SK-N-SH treated with all-trans-retinoic acid at 6 μM for 48 hours (cell line): ENCODE measurements at regions not wholly inside any gene's neighbourhood (a gene's known extent, or its start where the extent isn't known, plus 50 kb on each side); places are given as distances from the start of the nearest gene placed in this dataset.

ENCODE experiments used
- ATAC-seq: fragments of 200-7000 bp; cut with Tn5 transposase; 3 replicates; pipeline ENCODE4 v1.9.1; 2020; ENCODE audit warnings: mild to moderate bottlenecking, moderate library complexity
- ARNTL ChIP-seq: fragments of 450-650 bp; formaldehyde crosslinking; IDR thresholded peaks from 2 replicates; pipeline ENCODE4 v1.5.0; 2020; ENCODE audit warnings: low read depth, mild to moderate bottlenecking, moderate library complexity, borderline replicate concordance
- BACH2 ChIP-seq: fragments of 250-450 bp; sonication (Bioruptor Pico); IDR thresholded peaks from 2 replicates; pipeline ENCODE4 v1.9.0; 2021; ENCODE audit warnings: mild to moderate bottlenecking, borderline replicate concordance
- CSDC2 ChIP-seq: fragments of 250-450 bp; sonication (Bioruptor Pico); IDR thresholded peaks from 2 replicates; pipeline ENCODE4 v1.5.0; 2020; ENCODE audit warnings: mild to moderate bottlenecking, moderate library complexity
- ESRRG ChIP-seq: fragments of 250-450 bp; sonication (Bioruptor Pico); IDR thresholded peaks from 2 replicates; pipeline ENCODE4 v1.6.1; 2021; ENCODE audit warnings: mild to moderate bottlenecking
- GLIS3 ChIP-seq: fragments of 250-450 bp; sonication (Bioruptor Pico); IDR thresholded peaks from 2 replicates; pipeline ENCODE4 v1.5.0; 2020; ENCODE audit warnings: mild to moderate bottlenecking, moderate library complexity
- OSR1 ChIP-seq: fragments of 250-450 bp; sonication (Bioruptor Pico); IDR thresholded peaks from 2 replicates; pipeline ENCODE4 v1.8.0; 2022; ENCODE audit warnings: moderate library complexity, mild to moderate bottlenecking, inconsistent platforms
- PATZ1 ChIP-seq: fragments of 250-450 bp; sonication (Bioruptor Pico); IDR thresholded peaks from 2 replicates; pipeline ENCODE4 v1.8.0; 2020; ENCODE audit warnings: mild to moderate bottlenecking, moderate library complexity, borderline replicate concordance
- POU6F1 ChIP-seq: fragments of 250-450 bp; sonication (Bioruptor Pico); IDR thresholded peaks from 2 replicates; pipeline ENCODE4 v1.8.0; 2021; ENCODE audit warnings: low read depth, mild to moderate bottlenecking, moderate library complexity, borderline replicate concordance
- PPARA ChIP-seq: fragments of 250-450 bp; sonication (Bioruptor Pico); IDR thresholded peaks from 2 replicates; pipeline ENCODE4 v1.5.0; 2020; ENCODE audit warnings: mild to moderate bottlenecking, borderline replicate concordance
- RARB ChIP-seq: fragments of 250-450 bp; sonication (Bioruptor Pico); IDR thresholded peaks from 2 replicates; pipeline ENCODE4 v1.8.0; 2021; ENCODE audit warnings: mild to moderate bottlenecking, moderate library complexity
- SNAI2 ChIP-seq: fragments of 250-450 bp; sonication (Bioruptor Pico); IDR thresholded peaks from 2 replicates; pipeline ENCODE4 v1.5.0; 2020; ENCODE audit warnings: mild to moderate bottlenecking, moderate library complexity
- TCF4 ChIP-seq: fragments of 250-450 bp; sonication (Bioruptor Pico); IDR thresholded peaks from 2 replicates; pipeline ENCODE4 v1.8.0; 2021; ENCODE audit warnings: mild to moderate bottlenecking, moderate library complexity, borderline replicate concordance
- TOX ChIP-seq: fragments of 250-450 bp; sonication (Bioruptor Pico); IDR thresholded peaks from 2 replicates; pipeline ENCODE4 v1.8.0; 2021; ENCODE audit warnings: mild to moderate bottlenecking, moderate library complexity, borderline replicate concordance
- TSHZ2 ChIP-seq: fragments of 250-450 bp; sonication (Bioruptor Pico); IDR thresholded peaks from 2 replicates; pipeline ENCODE4 v1.5.0; 2020; ENCODE audit warnings: mild to moderate bottlenecking, moderate library complexity
- ZC3H10 ChIP-seq: fragments of 250-450 bp; sonication (Bioruptor Pico); IDR thresholded peaks from 2 replicates; pipeline ENCODE4 v1.5.1; 2021; ENCODE audit warnings: mild to moderate bottlenecking, moderate library complexity
- ZFP3 ChIP-seq: fragments of 250-450 bp; sonication (Bioruptor Pico); IDR thresholded peaks from 2 replicates; pipeline ENCODE4 v1.5.0; 2020; ENCODE audit warnings: mild to moderate bottlenecking, moderate library complexity
- ZFP30 ChIP-seq: fragments of 450-650 bp; formaldehyde crosslinking; IDR thresholded peaks from 2 replicates; pipeline ENCODE4 v1.5.0; 2022; ENCODE audit warnings: mild to moderate bottlenecking, moderate library complexity
- ZNF565 ChIP-seq: fragments of 450-650 bp; formaldehyde crosslinking; conservative IDR thresholded peaks from 2 replicates; pipeline ENCODE4 v1.5.0; 2020; ENCODE audit warnings: low read depth, mild to moderate bottlenecking, moderate library complexity
- ZNF70 ChIP-seq: fragments of 450-650 bp; formaldehyde crosslinking; IDR thresholded peaks from 2 replicates; pipeline ENCODE4 v1.5.0; 2020; ENCODE audit warnings: mild to moderate bottlenecking, moderate library complexity
- ZNF8 ChIP-seq: fragments of 450-650 bp; formaldehyde crosslinking; IDR thresholded peaks from 2 replicates; pipeline ENCODE4 v1.5.0; 2020; ENCODE audit warnings: mild to moderate bottlenecking, moderate library complexity
- TF ChIP-seq, protein P1 (sequence below): fragments of 250-450 bp; sonication (Bioruptor Pico); IDR thresholded peaks from 2 replicates; pipeline ENCODE4 v1.5.1; 2020; ENCODE audit warnings: low read depth, mild to moderate bottlenecking, moderate library complexity
- TF ChIP-seq, protein P2 (sequence below): fragments of 250-450 bp; sonication (Bioruptor Pico); IDR thresholded peaks from 2 replicates; pipeline ENCODE4 v1.5.1; 2021; ENCODE audit warnings: mild to moderate bottlenecking, moderate library complexity

DNA sequence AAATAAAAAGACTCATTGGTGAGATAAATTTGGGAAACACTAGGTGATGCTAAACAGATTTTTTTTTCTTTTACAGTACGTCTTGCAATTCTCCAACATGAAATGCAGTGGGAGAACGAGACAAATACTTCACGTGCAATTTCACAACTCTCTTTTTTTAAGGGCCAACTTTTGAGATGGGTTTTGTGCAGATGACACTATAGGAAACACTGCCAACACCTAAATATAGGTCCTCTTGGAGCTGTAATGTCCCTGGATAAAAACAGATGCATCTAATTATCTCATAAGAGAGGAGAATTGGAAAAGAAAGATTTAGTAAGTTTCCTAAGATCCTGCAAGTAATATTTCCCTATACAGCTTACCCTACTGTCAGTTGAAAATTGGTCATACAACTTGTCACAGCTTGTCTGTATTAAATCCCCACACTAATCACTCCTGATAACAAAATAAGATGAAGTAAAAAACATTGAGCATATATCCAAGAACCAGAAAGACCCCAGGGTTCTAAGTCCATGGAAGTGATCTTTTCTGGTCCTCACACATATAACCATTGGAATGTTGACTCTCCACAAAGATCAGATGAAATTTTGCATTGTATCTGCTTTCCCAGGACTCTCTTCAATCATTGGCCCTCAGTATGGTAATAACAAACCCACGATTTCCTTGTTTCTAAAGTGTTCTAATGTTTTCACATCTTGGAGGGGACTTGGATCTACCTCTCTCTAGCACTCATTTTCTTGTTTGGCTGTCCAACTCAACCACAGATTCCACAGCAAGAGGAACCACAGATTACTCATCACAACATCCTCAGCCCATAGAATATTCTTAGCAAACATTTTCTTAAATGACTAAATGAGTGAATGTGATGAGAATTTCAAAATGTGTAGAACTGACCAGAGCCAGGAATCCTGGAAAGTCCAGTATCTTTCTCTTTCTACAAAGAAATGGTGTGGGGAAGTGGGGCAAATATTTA is 769.4 kb upstream of the USP15 start:
- ATAC-seq = no peak
- TF ChIP-seq POU6F1 (CRISPR knock-in tag) (no peak), OSR1 (CRISPR knock-in tag) (no peak), SNAI2 (CRISPR knock-in tag) (no peak), BACH2 (no peak), CSDC2 (CRISPR knock-in tag) (no peak), ARNTL (CRISPR knock-in tag) (no peak), ZNF565 (no peak), ZFP3 (CRISPR knock-in tag) (no peak), PPARA (CRISPR knock-in tag) (no peak), TSHZ2 (no peak), ZNF70 (CRISPR knock-in tag) (no peak), PATZ1 (no peak), GLIS3 (no peak), ZFP30 (CRISPR knock-in tag) (no peak), ESRRG (CRISPR knock-in tag) (no peak), RARB (CRISPR knock-in tag) (no peak), TOX (CRISPR knock-in tag) (no peak), ZC3H10 (CRISPR knock-in tag) (no peak)
- TF ChIP-seq, protein P1, sequence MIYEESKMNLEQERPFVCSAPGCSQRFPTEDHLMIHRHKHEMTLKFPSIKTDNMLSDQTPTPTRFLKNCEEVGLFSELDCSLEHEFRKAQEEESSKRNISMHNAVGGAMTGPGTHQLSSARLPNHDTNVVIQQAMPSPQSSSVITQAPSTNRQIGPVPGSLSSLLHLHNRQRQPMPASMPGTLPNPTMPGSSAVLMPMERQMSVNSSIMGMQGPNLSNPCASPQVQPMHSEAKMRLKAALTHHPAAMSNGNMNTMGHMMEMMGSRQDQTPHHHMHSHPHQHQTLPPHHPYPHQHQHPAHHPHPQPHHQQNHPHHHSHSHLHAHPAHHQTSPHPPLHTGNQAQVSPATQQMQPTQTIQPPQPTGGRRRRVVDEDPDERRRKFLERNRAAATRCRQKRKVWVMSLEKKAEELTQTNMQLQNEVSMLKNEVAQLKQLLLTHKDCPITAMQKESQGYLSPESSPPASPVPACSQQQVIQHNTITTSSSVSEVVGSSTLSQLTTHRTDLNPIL (CRISPR knock-in tag) = no peak
- TF ChIP-seq, protein P2, sequence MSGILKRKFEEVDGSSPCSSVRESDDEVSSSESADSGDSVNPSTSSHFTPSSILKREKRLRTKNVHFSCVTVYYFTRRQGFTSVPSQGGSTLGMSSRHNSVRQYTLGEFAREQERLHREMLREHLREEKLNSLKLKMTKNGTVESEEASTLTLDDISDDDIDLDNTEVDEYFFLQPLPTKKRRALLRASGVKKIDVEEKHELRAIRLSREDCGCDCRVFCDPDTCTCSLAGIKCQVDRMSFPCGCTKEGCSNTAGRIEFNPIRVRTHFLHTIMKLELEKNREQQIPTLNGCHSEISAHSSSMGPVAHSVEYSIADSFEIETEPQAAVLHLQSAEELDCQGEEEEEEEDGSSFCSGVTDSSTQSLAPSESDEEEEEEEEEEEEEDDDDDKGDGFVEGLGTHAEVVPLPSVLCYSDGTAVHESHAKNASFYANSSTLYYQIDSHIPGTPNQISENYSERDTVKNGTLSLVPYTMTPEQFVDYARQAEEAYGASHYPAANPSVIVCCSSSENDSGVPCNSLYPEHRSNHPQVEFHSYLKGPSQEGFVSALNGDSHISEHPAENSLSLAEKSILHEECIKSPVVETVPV (CRISPR knock-in tag) = no peak

- no peak for ATAC-seq
- TF ChIP-seq TOX (CRISPR knock-in tag) = no peak
- no peak for TF ChIP-seq ZFP30 (CRISPR knock-in tag)
- TF ChIP-seq OSR1 (CRISPR knock-in tag) = no peak
- no peak for TF ChIP-seq ZFP3 (CRISPR knock-in tag)
- TF ChIP-seq TSHZ2 = no peak
- TF ChIP-seq ZNF8 (CRISPR knock-in tag) = no peak
- no peak for TF ChIP-seq GLIS3
- no peak for TF ChIP-seq POU6F1 (CRISPR knock-in tag)
- TF ChIP-seq BACH2 = no peak
- TF ChIP-seq PPARA (CRISPR knock-in tag) = no peak
- TF ChIP-seq RARB (CRISPR knock-in tag) = no peak
- TF ChIP-seq ZC3H10 (CRISPR knock-in tag) = no peak
- TF ChIP-seq, protein P2 (CRISPR knock-in tag) = no peak
- no peak for TF ChIP-seq TCF4 (CRISPR knock-in tag)
- no peak for TF ChIP-seq ARNTL (CRISPR knock-in tag)
- TF ChIP-seq CSDC2 (CRISPR knock-in tag) = no peak
- no peak for TF ChIP-seq ESRRG (CRISPR knock-in tag)
Observed at GRCh38 chr12:61502179-61502578, 758.0 kb upstream of the USP15 start.
